Bronchial epithelial cell (primary cell): ENCODE measurements at regions not wholly inside any gene's neighbourhood (a gene's known extent, or its start where the extent isn't known, plus 50 kb on each side); places are given as distances from the start of the nearest gene placed in this dataset.

Experiments used
- DNase-seq: peaks from one replicate; pipeline ENCODE4 v3.0.0-alpha.2; 2010; ENCODE audit warnings: low read depth
- FAIRE-seq: peaks from 2 replicates; lab custom pipeline; 2011; peaks lifted over from hg19 to GRCh38; lab: Jason Lieb, UNC
- H3K27me3 ChIP-seq: 2 replicates; pipeline ENCODE4 v1.5.1; 2011; ENCODE audit warnings: low read length; ENCODE audit not compliant: control insufficient read depth, insufficient read depth
- H3K36me3 ChIP-seq: 2 replicates; pipeline ENCODE4 v1.5.1; 2011; ENCODE audit warnings: low read length; ENCODE audit not compliant: control insufficient read depth, insufficient read depth
- H3K4me3 ChIP-seq: 2 replicates; pipeline ENCODE4 v1.5.1; 2011; ENCODE audit warnings: mild to moderate bottlenecking, low read depth, low read length, control low read depth
- CTCF ChIP-seq: IDR thresholded peaks from 2 replicates; pipeline ENCODE4 v1.5.1; 2011; ENCODE audit warnings: mild to moderate bottlenecking, moderate library complexity, low read length, control low read depth, inconsistent platforms; ENCODE audit not compliant: insufficient read depth, severe bottlenecking

- TF ChIP-seq CTCF, result no peak
- DNase-seq, result no peak
- FAIRE-seq, result no peak
- Histone ChIP-seq H3K4me3 (no peak overlapping the region), H3K27me3 (peaks cover 9% of the 10 kb centered on the region), H3K36me3 (no peaks in the 10 kb centered on the region)
Measured at GRCh38 chr10:124213899-124214510, 120.6 kb upstream of the CHST15 start.

GRCh38 chr10:124213471-124213870 is 120.1 kb upstream of the CHST15 start:
- no peaks in the 10 kb centered on the region for H3K36me3 ChIP-seq
- peak; percentile 55 for DNase-seq
- no peak for FAIRE-seq
- peaks cover 7% of the 10 kb centered on the region for H3K27me3 ChIP-seq
- no peak overlapping the region for H3K4me3 ChIP-seq
- TF ChIP-seq CTCF, result no peak

- no peak overlapping the region for H3K4me3 ChIP-seq
- TF ChIP-seq CTCF, result no peak
- DNase-seq, result no peak
- no peak for FAIRE-seq
- peaks cover 4% of the 10 kb centered on the region for H3K27me3 ChIP-seq
- no peaks in the 10 kb centered on the region for H3K36me3 ChIP-seq
Measured at GRCh38 chr10:124212702-124213101, 119.3 kb upstream of the CHST15 start.

GRCh38 chr10:124211921-124212320 is 118.5 kb upstream of the CHST15 start:
- FAIRE-seq (no peak), DNase-seq (peak; percentile 56)
- H3K36me3 ChIP-seq, result no peaks in the 10 kb centered on the region
- no peaks in the 10 kb centered on the region for H3K27me3 ChIP-seq
- no peak overlapping the region for H3K4me3 ChIP-seq
- TF ChIP-seq CTCF, result no peak

- H3K27me3 ChIP-seq, result no peaks in the 10 kb centered on the region
- no peak for DNase-seq
- no peak overlapping the region for H3K4me3 ChIP-seq
- TF ChIP-seq CTCF, result no peak
- no peaks in the 10 kb centered on the region for H3K36me3 ChIP-seq
- FAIRE-seq, result no peak
Measured at GRCh38 chr10:124210263-124210662, 116.9 kb upstream of the CHST15 start.

- no peak for TF ChIP-seq CTCF
- FAIRE-seq, result no peak
- H3K4me3 ChIP-seq, result no peak overlapping the region
Measured at GRCh38 chr10:124207391-124207790, 114.0 kb upstream of the CHST15 start.

More at GRCh38 chr10:124207391-124207790, 114.0 kb upstream of the CHST15 start:
- no peaks in the 10 kb centered on the region for H3K27me3 ChIP-seq
- H3K36me3 ChIP-seq, result no peaks in the 10 kb centered on the region
- no peak for DNase-seq
